HepG2 (cell line): ENCODE measurements at regions not wholly inside any gene's neighbourhood (a gene's known extent, or its start where the extent isn't known, plus 50 kb on each side); places are given as distances from the start of the nearest gene placed in this dataset.
A peak's percentile ranks its signal among the peaks of the same experiment; 100 is the strongest.
"Not testable (repeated sequence)": the region's sequence is repeated elsewhere in the genome, so short reads cannot be mapped to it uniquely, and the experiment has no call there.

Experiments used
- ATAC-seq: fragments of 200-7000 bp; cut with Tn5 transposase; 3 replicates; pipeline ENCODE4 v1.9.1; 2020; ENCODE audit warnings: mild to moderate bottlenecking, moderate library complexity
- BruUV-seq: library from RNA; stranded (reverse); fragments of 400-500 nt; replicated peaks from 2 replicates; lab custom pipeline; 2021; lab: Mats Ljungman, UMichigan
- CTCF ChIA-PET: fragments of 300-600 bp; formaldehyde crosslinking; extraction: SDS; loops from one replicate; lab custom pipeline; 2021; ENCODE audit warnings: low total read pairs, inconsistent platforms, low intra/inter-chr PET ratio; lab: Yijun Ruan, JAX
- POLR2A ChIA-PET: fragments of 350-600 bp; sonication (Branson Sonifier 250); formaldehyde crosslinking; loops from one replicate; lab custom pipeline; 2020; ENCODE audit warnings: antibody characterized with exemption, inconsistent platforms; lab: Yijun Ruan, JAX
- DNase-seq: peaks from one replicate; pipeline ENCODE4 v3.0.0-alpha.2; 2015; ENCODE audit warnings: low spot score
- FAIRE-seq: peaks from 3 replicates; lab custom pipeline; 2011; peaks lifted over from hg19 to GRCh38; lab: Jason Lieb, UNC
- H2AFZ ChIP-seq: one replicate; pipeline ENCODE4 v1.6.1; 2011; ENCODE audit warnings: low read length, inconsistent platforms
- H3K27ac ChIP-seq: fragments of 300-600 bp; 3 replicates; pipeline ENCODE4 v1.8.0; 2011; ENCODE audit warnings: mixed run types, mild to moderate bottlenecking, mixed read lengths, low read length, inconsistent platforms; ENCODE audit not compliant: insufficient read depth; ENCODE audit errors: extremely low read length
- H3K27me3 ChIP-seq, 2 experiments: fragments of 200-600 bp in 1 of 2; 2 replicates in 1 of 2; 3 replicates in 1 of 2; pipeline versions ENCODE4 v1.6.0 to v1.8.0; 2011; ENCODE audit warnings: low read length in 2 of 2, mild to moderate bottlenecking in 2 of 2, moderate library complexity in 2 of 2, inconsistent platforms in 1 of 2; ENCODE audit not compliant: insufficient read depth in 2 of 2, control insufficient read depth in 1 of 2
- H3K36me3 ChIP-seq, 2 experiments: fragments of 200-600 bp in 1 of 2; replicated peaks in 1 of 2; 2 replicates in 1 of 2; 3 replicates in 1 of 2; pipeline versions ENCODE4 v1.5.1 to v1.8.0; 2011; ENCODE audit warnings: low read length in 2 of 2, inconsistent platforms in 1 of 2; ENCODE audit not compliant: insufficient read depth in 2 of 2, control insufficient read depth in 1 of 2
- H3K4me1 ChIP-seq: 2 replicates; pipeline ENCODE4 v1.5.1; 2012; ENCODE audit warnings: low read length, inconsistent platforms; ENCODE audit not compliant: insufficient read depth
- H3K4me2 ChIP-seq: 2 replicates; pipeline ENCODE4 v1.6.0; 2011; ENCODE audit warnings: low read depth, low read length, inconsistent platforms
- H3K4me3 ChIP-seq, 3 experiments: fragments of 200-600 bp in 1 of 3; sonication (generic), shearing (Covaris generic) in 1 of 3; replicated peaks in 1 of 3; 2 replicates each; pipeline ENCODE4 v1.5.1; 2011 to 2016; ENCODE audit warnings: low read length in 3 of 3, inconsistent platforms in 2 of 3, low read depth in 2 of 3, mild to moderate bottlenecking in 2 of 3, control low read depth in 1 of 3, mixed read lengths in 1 of 3; ENCODE audit not compliant: insufficient read depth in 1 of 3
- H3K79me2 ChIP-seq: one replicate; pipeline ENCODE4 v1.6.1; 2011; ENCODE audit warnings: low read length, inconsistent platforms; ENCODE audit not compliant: insufficient read depth
- H3K9ac ChIP-seq: 2 replicates; pipeline ENCODE4 v1.6.0; 2011; ENCODE audit warnings: mild to moderate bottlenecking, low read depth, low read length, inconsistent platforms; ENCODE audit not compliant: insufficient read depth
- H3K9me3 ChIP-seq: 2 replicates; pipeline ENCODE4 v1.5.1; 2012; ENCODE audit warnings: mild to moderate bottlenecking, low read length
- H4K20me1 ChIP-seq: 2 replicates; pipeline ENCODE4 v1.6.0; 2011; ENCODE audit warnings: inconsistent platforms, mild to moderate bottlenecking, low read length, moderate library complexity; ENCODE audit not compliant: insufficient read depth
- JDP2 ChIP-seq: sonication (generic); formaldehyde crosslinking; IDR thresholded peaks from 2 replicates; pipeline ENCODE4 v1.8.1; 2022; ENCODE audit warnings: missing genetic modification reagents, borderline replicate concordance
- ZNF12 ChIP-seq: sonication (generic); formaldehyde crosslinking; IDR thresholded peaks from 2 replicates; pipeline ENCODE4 v1.5.0; 2020; ENCODE audit warnings: missing genetic modification reagents
- ZNF329 ChIP-seq: sonication (generic); formaldehyde crosslinking; IDR thresholded peaks from 2 replicates; pipeline ENCODE4 v1.9.0; 2021; ENCODE audit warnings: low read depth, mild to moderate bottlenecking, missing genetic modification reagents
- WGBS: methylation state at CpG from one replicate; pipeline ENCODE4 v1.1.6; 2017; ENCODE audit warnings: low lambda C conversion rate; 5-methylcytosine and 5-hydroxymethylcytosine counted together
- in situ Hi-C: cut with HindIII; loops from 2 replicates; pipeline ENCODE4 v1.10.0; 2017; ENCODE audit warnings: low pct_unique_long_range_greater_than_20kb; ENCODE audit not compliant: extremely low pct_ligation_motif_present
- intact Hi-C: fragments of 100-400 bp; cut with micrococcal nuclease; formaldehyde crosslinking; loops from one replicate; pipeline ENCODE4 v1.10.0; 2022; ENCODE audit not compliant: unreplicated experiment
- TF ChIP-seq, protein P1 (sequence below): fragments of 450-650 bp; IDR thresholded peaks from 2 replicates; pipeline ENCODE4 v1.6.1; 2016

DNA sequence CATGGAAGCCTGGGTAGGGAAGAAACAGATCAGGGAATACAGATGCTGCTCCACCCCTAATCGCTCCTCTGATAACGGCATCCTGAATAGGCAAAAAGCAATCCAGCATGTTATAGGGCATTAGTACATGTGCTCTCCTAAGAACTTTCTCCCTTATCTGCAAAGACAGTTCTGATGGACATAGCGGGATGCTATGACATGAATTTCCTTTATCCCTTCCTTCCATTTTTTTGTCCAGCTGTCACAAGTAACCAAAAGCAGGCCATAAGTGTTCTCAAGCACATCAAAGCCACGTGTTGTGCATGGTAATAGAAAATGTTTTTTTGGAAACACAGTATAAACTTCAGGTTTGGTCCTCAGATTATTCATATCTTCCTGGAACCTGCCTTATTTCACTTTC is 141.4 kb upstream of the MON1B start:
- H3K4me3 ChIP-seq, result no peak overlapping the region
- H3K9me3 ChIP-seq, result no peaks in the 10 kb centered on the region
- no TSS peak for BruUV-seq
- FAIRE-seq (no peak), DNase-seq (no peak), ATAC-seq (no peak)
- in situ Hi-C loops, result no loop called here
- no peaks in the 10 kb centered on the region for H3K27me3 ChIP-seq
- no peak overlapping the region for H3K27ac ChIP-seq
- TF ChIP-seq, protein P1, sequence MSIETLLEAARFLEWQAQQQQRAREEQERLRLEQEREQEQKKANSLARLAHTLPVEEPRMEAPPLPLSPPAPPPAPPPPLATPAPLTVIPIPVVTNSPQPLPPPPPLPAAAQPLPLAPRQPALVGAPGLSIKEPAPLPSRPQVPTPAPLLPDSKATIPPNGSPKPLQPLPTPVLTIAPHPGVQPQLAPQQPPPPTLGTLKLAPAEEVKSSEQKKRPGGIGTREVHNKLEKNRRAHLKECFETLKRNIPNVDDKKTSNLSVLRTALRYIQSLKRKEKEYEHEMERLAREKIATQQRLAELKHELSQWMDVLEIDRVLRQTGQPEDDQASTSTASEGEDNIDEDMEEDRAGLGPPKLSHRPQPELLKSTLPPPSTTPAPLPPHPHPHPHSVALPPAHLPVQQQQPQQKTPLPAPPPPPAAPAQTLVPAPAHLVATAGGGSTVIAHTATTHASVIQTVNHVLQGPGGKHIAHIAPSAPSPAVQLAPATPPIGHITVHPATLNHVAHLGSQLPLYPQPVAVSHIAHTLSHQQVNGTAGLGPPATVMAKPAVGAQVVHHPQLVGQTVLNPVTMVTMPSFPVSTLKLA, result peak; percentile 65
- TF ChIP-seq ZNF12, result no peak
- TF ChIP-seq ZNF329 (CRISPR knock-in tag), result no peak
- no peak for TF ChIP-seq JDP2 (CRISPR knock-in tag)
- H3K36me3 ChIP-seq, result no peaks in the 10 kb centered on the region
- no peak overlapping the region for H2AFZ ChIP-seq
- intact Hi-C loops, result no loop called here
- no peaks in the 10 kb centered on the region for H3K79me2 ChIP-seq
- no peak overlapping the region for H3K4me2 ChIP-seq
- H3K9ac ChIP-seq, result no peak overlapping the region
- no peaks in the 10 kb centered on the region for H4K20me1 ChIP-seq
- no peaks in the 10 kb centered on the region for H3K4me1 ChIP-seq
- 16% methylated on average over 4 of the region's 4 CpGs for WGBS
- CTCF ChIA-PET, result no interaction called here
- POLR2A ChIA-PET, result no interaction called here

DNA sequence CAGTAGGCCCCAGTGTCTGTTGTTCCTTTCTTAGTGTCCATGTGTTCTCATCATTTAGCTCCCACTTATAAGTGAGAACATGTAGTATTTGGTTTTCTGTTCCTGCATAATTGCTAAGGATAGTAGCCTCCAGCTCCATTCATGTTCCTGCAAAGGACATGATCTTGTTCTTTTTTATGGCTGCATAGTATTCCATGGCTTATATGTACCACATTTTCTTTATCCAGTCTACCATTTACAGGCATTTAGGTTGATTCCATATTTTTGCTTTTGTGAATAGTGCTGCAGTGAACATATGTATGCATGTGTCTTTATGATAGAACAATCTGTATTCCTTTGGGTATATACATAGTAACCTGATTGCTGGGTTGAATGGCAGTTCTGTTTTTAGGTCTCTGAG is 134.4 kb upstream of the MON1B start:
- H3K79me2 ChIP-seq, H3K4me1 ChIP-seq, H3K9ac ChIP-seq, in situ Hi-C loops, FAIRE-seq, H4K20me1 ChIP-seq, CTCF ChIA-PET, BruUV-seq, intact Hi-C loops, H3K9me3 ChIP-seq, ATAC-seq, H3K27ac ChIP-seq, H3K27me3 ChIP-seq, POLR2A ChIA-PET, H2AFZ ChIP-seq, H3K4me2 ChIP-seq, H3K4me3 ChIP-seq, H3K36me3 ChIP-seq, DNase-seq: not testable (repeated sequence)
